ENCODE measurements at regions not wholly inside any gene's neighbourhood (a gene's known extent, or its start where the extent isn't known, plus 50 kb on each side); places are given as distances from the start of the nearest gene placed in this dataset.
"Not testable (repeated sequence)": the region's sequence is repeated elsewhere in the genome, so short reads cannot be mapped to it uniquely, and the experiment has no call there.

DNA sequence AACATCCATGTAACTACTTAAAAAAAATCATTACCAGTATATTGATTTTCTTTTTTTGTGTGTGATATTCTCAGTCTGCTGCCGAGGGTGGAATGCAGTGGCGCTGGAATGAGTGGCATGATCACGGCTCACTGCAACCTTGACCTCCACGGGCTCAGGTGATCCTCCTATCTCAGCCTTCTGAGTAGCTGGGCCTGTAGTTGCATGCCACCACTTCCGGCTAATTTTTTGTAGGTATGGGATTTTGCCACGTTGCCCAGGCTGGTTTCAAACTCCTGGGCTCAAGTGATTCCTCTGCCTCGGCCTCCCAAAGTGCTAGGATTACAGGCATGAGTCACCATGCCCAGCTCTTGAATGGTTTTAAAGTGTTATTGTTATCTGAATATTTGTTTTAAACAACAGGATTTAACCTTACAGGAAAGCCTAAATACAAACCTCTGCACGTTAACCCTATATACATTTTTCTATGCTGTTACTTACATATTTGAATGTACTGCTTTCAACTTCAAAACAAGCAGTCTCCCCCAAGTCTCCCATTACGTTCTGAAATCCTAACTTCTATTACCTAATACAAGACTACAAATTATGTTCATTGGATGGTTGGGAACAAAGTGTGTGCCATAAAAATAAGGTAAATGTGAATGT, 61.7 kb downstream of the KPNA2 start:
- Histone ChIP-seq H3F3A (replicated peaks; ENCODE audit: insufficient read depth) (no peaks in the 10 kb centered on the region), H3K4me3 (ENCODE audit: low read depth in 2 of 2, low read length in 1 of 2) (no peak overlapping the region), H3K36me3 (replicated peaks in 1 of 2; ENCODE audit: control insufficient read depth in 1 of 2, insufficient read depth in 2 of 2, low read length in 1 of 2) (no peaks in the 10 kb centered on the region), H2AFZ (ENCODE audit: low read depth) (0 out of 2 replicates have a peak overlapping the region, but pooled peaks have one; percentile 27), H3K9me2 (no peaks in the 10 kb centered on the region), H3K4me1 (ENCODE audit: control insufficient read depth in 1 of 2, insufficient read depth in 2 of 2, low read depth in 1 of 2, low read length in 1 of 2) (peaks cover 0 to 4% of the 10 kb centered on the region in 2 experiments; a peak in 1 of 4 replicates), H4K20me1 (ENCODE audit: insufficient read depth) (no peaks in the 10 kb centered on the region), H3K9ac (no peak overlapping the region), H3K4me2 (no peak overlapping the region), H3K27me3 (ENCODE audit: insufficient read depth) (no peaks in the 10 kb centered on the region), H3K79me2 (ENCODE audit: insufficient read depth) (peaks cover 2% of the 10 kb centered on the region; the same call in 1 of the 2 replicates), H3K27ac (ENCODE audit: low read depth in 2 of 2, low read length in 1 of 2) (no peak overlapping the region), H3K9me3 (no peaks in the 10 kb centered on the region)
- no peak for TF ChIP-seq GABPA (IDR thresholded peaks at IDR 0.05; ENCODE audit: low read depth)
- WGBS (ENCODE audit: low lambda C conversion rate), result 84% methylated on average over 9 of the region's 9 CpGs
- DNase-seq, result no peak
- ChIA-PET CTCF (interaction anchor here (0.8 kb wide), 1 partner anchor 11 kb away, joined by 3 read pairs; no protein-coding TSS in a partner anchor), POLR2A (no interaction called here)

- H3K4me2 ChIP-seq; H3K4me3 ChIP-seq (ENCODE audit: low read depth in 2 of 2, low read length in 1 of 2); H4K20me1 ChIP-seq (ENCODE audit: insufficient read depth); H2AFZ ChIP-seq (ENCODE audit: low read depth); H3K9ac ChIP-seq; H3K9me3 ChIP-seq; H3F3A ChIP-seq (replicated peaks; ENCODE audit: insufficient read depth); H3K4me1 ChIP-seq (ENCODE audit: control insufficient read depth in 1 of 2, insufficient read depth in 2 of 2, low read depth in 1 of 2, low read length in 1 of 2); H3K27me3 ChIP-seq (ENCODE audit: insufficient read depth); H3K36me3 ChIP-seq (replicated peaks in 1 of 2; ENCODE audit: control insufficient read depth in 1 of 2, insufficient read depth in 2 of 2, low read length in 1 of 2); CTCF ChIA-PET; DNase-seq; POLR2A ChIA-PET; H3K9me2 ChIP-seq; H3K27ac ChIP-seq (ENCODE audit: low read depth in 2 of 2, low read length in 1 of 2): not testable (repeated sequence)
- peaks cover 19% of the 10 kb centered on the region; the same call in 1 of the 2 replicates for H3K79me2 ChIP-seq (ENCODE audit: insufficient read depth)
- WGBS (ENCODE audit: low lambda C conversion rate), result 96% methylated on average over 29 of the region's 29 CpGs
These were observed 63.8 kb downstream of the KPNA2 start for GRCh38 chr17:68099341-68099753.

GRCh38 chr17:68100000-68100641, 64.6 kb downstream of the KPNA2 start:
- Histone ChIP-seq H3K4me2 (no peak overlapping the region), H4K20me1 (ENCODE audit: insufficient read depth) (no peaks in the 10 kb centered on the region), H3K9ac (no peak overlapping the region), H3K79me2 (ENCODE audit: insufficient read depth) (peaks cover 26% of the 10 kb centered on the region), H3K4me3 (ENCODE audit: low read depth in 2 of 2, low read length in 1 of 2) (no peak overlapping the region), H3K27me3 (ENCODE audit: insufficient read depth) (no peaks in the 10 kb centered on the region), H3K27ac (ENCODE audit: low read depth in 2 of 2, low read length in 1 of 2) (no peak overlapping the region), H3K9me3 (no peaks in the 10 kb centered on the region), H3K36me3 (replicated peaks in 1 of 2; ENCODE audit: control insufficient read depth in 1 of 2, insufficient read depth in 2 of 2, low read length in 1 of 2) (peaks cover 0 to 7% of the 10 kb centered on the region in 2 experiments), H2AFZ (ENCODE audit: low read depth) (peak overlapping the region; percentile 91; the same call in 1 of the 2 replicates), H3K4me1 (ENCODE audit: control insufficient read depth in 1 of 2, insufficient read depth in 2 of 2, low read depth in 1 of 2, low read length in 1 of 2) (peaks cover 0 to 9% of the 10 kb centered on the region in 2 experiments; a peak in 3 of 4 replicates), H3K9me2 (no peaks in the 10 kb centered on the region), H3F3A (replicated peaks; ENCODE audit: insufficient read depth) (no peaks in the 10 kb centered on the region)
- DNase-seq, result no peak
- ChIA-PET CTCF (interaction anchor here (1.0 to 1.1 kb wide), 2 partner anchors 20 to 101 kb away, joined by 3 read pairs; no protein-coding TSS in a partner anchor), POLR2A (no interaction called here)
- 90% methylated on average over 17 of the region's 17 CpGs for WGBS (ENCODE audit: low lambda C conversion rate)
- no peak for TF ChIP-seq IRF3 (IDR thresholded peaks at IDR 0.05; ENCODE audit: low read depth, low read length)
- no peak for TF ChIP-seq MEF2A (IDR thresholded peaks at IDR 0.05; ENCODE audit: borderline replicate concordance, low read depth)
- TF ChIP-seq GATA2 (CRISPR knock-in tag; IDR thresholded peaks at IDR 0.05), result no peak
- TF ChIP-seq FOXJ3 (CRISPR knock-in tag; IDR thresholded peaks at IDR 0.05), result no peak
- TF ChIP-seq NFIC (IDR thresholded peaks at IDR 0.05; ENCODE audit: borderline replicate concordance), result no peak
- no peak for TF ChIP-seq TEAD4 (IDR thresholded peaks at IDR 0.05; ENCODE audit: borderline replicate concordance, insufficient read depth)
- TF ChIP-seq CHD2 (IDR thresholded peaks at IDR 0.05; ENCODE audit: low read length, partially characterized antibody), result no peak
- no peak for TF ChIP-seq MAX (IDR thresholded peaks at IDR 0.05; ENCODE audit: low read depth)
- TF ChIP-seq, protein P1, sequence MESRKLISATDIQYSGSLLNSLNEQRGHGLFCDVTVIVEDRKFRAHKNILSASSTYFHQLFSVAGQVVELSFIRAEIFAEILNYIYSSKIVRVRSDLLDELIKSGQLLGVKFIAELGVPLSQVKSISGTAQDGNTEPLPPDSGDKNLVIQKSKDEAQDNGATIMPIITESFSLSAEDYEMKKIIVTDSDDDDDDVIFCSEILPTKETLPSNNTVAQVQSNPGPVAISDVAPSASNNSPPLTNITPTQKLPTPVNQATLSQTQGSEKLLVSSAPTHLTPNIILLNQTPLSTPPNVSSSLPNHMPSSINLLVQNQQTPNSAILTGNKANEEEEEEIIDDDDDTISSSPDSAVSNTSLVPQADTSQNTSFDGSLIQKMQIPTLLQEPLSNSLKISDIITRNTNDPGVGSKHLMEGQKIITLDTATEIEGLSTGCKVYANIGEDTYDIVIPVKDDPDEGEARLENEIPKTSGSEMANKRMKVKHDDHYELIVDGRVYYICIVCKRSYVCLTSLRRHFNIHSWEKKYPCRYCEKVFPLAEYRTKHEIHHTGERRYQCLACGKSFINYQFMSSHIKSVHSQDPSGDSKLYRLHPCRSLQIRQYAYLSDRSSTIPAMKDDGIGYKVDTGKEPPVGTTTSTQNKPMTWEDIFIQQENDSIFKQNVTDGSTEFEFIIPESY (IDR thresholded peaks at IDR 0.05; ENCODE audit: borderline replicate concordance, low read depth), result no peak
- no peak for TF ChIP-seq MXI1 (IDR thresholded peaks at IDR 0.05; ENCODE audit: low read depth, low read length)
- TF ChIP-seq POLR2AphosphoS5 (IDR thresholded peaks at IDR 0.05; ENCODE audit: low read depth, low read length), result no peak
- TF ChIP-seq RAD21 (IDR thresholded peaks at IDR 0.05; ENCODE audit: low read length), result no peak
- no peak for TF ChIP-seq RFX5 (IDR thresholded peaks at IDR 0.05; ENCODE audit: low read length)
- no peak for TF ChIP-seq RCOR1 (IDR thresholded peaks at IDR 0.05; ENCODE audit: low read length)
- no peak for TF ChIP-seq PBX3 (IDR thresholded peaks at IDR 0.05)
- TF ChIP-seq EP300 (IDR thresholded peaks at IDR 0.05; ENCODE audit: borderline replicate concordance in 1 of 2, low read depth in 1 of 2, low read length in 1 of 2), result no peak

Measured in SK-N-SH (cell line).